ENCODE measurements at regions not wholly inside any gene's neighbourhood (a gene's known extent, or its start where the extent isn't known, plus 50 kb on each side); places are given as distances from the start of the nearest gene placed in this dataset.

GRCh38 chr15:87239582-87240230 lies 1016.8 kb downstream of the NTRK3 start:
- ChIA-PET CTCF (no interaction called here), POLR2A (no interaction called here)
- no peaks in the 10 kb centered on the region for H3K9me3 ChIP-seq (ENCODE audit: control insufficient read depth, insufficient read depth, low read depth, low read length)
- no peaks in the 10 kb centered on the region for H3K27me3 ChIP-seq (ENCODE audit: control insufficient read depth, insufficient read depth, low read length)
- BruUV-seq (replicated peaks), result no TSS peak
- H3K36me3 ChIP-seq (ENCODE audit: control insufficient read depth, insufficient read depth, low read length), result no peaks in the 10 kb centered on the region
- in situ Hi-C loops (cut with HindIII; ENCODE audit: low pct_unique_long_range_greater_than_20kb, low sequenced_read_pairs), result no loop called here
- intact Hi-C loops (cut with micrococcal nuclease; ENCODE audit: unreplicated experiment), result no loop called here
- no peak overlapping the region for H3K27ac ChIP-seq (ENCODE audit: low read length)
- H3K4me3 ChIP-seq (ENCODE audit: low read depth in 2 of 2, low read length in 2 of 2), result no peak overlapping the region
- TF ChIP-seq SIN3A (IDR thresholded peaks at IDR 0.05; ENCODE audit: borderline replicate concordance, insufficient read depth, low read depth, low read length), result no peak
- TF ChIP-seq TCF7L2 (IDR thresholded peaks at IDR 0.05; ENCODE audit: low read depth, low read length), result no peak
- no peak for TF ChIP-seq CTCF (IDR thresholded peaks at IDR 0.05)
- TF ChIP-seq, protein P1, sequence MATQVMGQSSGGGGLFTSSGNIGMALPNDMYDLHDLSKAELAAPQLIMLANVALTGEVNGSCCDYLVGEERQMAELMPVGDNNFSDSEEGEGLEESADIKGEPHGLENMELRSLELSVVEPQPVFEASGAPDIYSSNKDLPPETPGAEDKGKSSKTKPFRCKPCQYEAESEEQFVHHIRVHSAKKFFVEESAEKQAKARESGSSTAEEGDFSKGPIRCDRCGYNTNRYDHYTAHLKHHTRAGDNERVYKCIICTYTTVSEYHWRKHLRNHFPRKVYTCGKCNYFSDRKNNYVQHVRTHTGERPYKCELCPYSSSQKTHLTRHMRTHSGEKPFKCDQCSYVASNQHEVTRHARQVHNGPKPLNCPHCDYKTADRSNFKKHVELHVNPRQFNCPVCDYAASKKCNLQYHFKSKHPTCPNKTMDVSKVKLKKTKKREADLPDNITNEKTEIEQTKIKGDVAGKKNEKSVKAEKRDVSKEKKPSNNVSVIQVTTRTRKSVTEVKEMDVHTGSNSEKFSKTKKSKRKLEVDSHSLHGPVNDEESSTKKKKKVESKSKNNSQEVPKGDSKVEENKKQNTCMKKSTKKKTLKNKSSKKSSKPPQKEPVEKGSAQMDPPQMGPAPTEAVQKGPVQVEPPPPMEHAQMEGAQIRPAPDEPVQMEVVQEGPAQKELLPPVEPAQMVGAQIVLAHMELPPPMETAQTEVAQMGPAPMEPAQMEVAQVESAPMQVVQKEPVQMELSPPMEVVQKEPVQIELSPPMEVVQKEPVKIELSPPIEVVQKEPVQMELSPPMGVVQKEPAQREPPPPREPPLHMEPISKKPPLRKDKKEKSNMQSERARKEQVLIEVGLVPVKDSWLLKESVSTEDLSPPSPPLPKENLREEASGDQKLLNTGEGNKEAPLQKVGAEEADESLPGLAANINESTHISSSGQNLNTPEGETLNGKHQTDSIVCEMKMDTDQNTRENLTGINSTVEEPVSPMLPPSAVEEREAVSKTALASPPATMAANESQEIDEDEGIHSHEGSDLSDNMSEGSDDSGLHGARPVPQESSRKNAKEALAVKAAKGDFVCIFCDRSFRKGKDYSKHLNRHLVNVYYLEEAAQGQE (IDR thresholded peaks at IDR 0.05; ENCODE audit: insufficient read depth in 1 of 2, low read depth in 2 of 2, low read length in 1 of 2), result no peak
- no peak for TF ChIP-seq POLR2AphosphoS5 (IDR thresholded peaks at IDR 0.05; ENCODE audit: low read depth, low read length)
- DNase-seq (ENCODE audit: low read depth, low spot score), result no peak
- ATAC-seq, result no peak
- no peaks in the 10 kb centered on the region for H3K4me1 ChIP-seq (ENCODE audit: control insufficient read depth, insufficient read depth, low read length)

- Histone ChIP-seq H3K27me3 (ENCODE audit: control insufficient read depth, insufficient read depth, low read length) (no peaks in the 10 kb centered on the region), H3K4me3 (ENCODE audit: low read depth in 2 of 2, low read length in 2 of 2) (no peak overlapping the region), H3K9me3 (ENCODE audit: control insufficient read depth, insufficient read depth, low read depth, low read length) (no peaks in the 10 kb centered on the region), H3K36me3 (ENCODE audit: control insufficient read depth, insufficient read depth, low read length) (no peaks in the 10 kb centered on the region), H3K4me1 (ENCODE audit: control insufficient read depth, insufficient read depth, low read length) (no peaks in the 10 kb centered on the region), H3K27ac (ENCODE audit: low read length) (no peak overlapping the region)
- intact Hi-C loops (cut with micrococcal nuclease; ENCODE audit: unreplicated experiment), result no loop called here
- DNase-seq (ENCODE audit: low read depth, low spot score) (no peak), ATAC-seq (no peak)
- ChIA-PET CTCF (no interaction called here), POLR2A (no interaction called here)
- in situ Hi-C loops (cut with HindIII; ENCODE audit: low pct_unique_long_range_greater_than_20kb, low sequenced_read_pairs), result no loop called here
- no peak for TF ChIP-seq TCF7L2 (IDR thresholded peaks at IDR 0.05; ENCODE audit: low read depth, low read length)
- no peak for TF ChIP-seq SIN3A (IDR thresholded peaks at IDR 0.05; ENCODE audit: borderline replicate concordance, insufficient read depth, low read depth, low read length)
- no peak for TF ChIP-seq POLR2AphosphoS5 (IDR thresholded peaks at IDR 0.05; ENCODE audit: low read depth, low read length)
- TF ChIP-seq, protein P1 (IDR thresholded peaks at IDR 0.05; ENCODE audit: insufficient read depth in 1 of 2, low read depth in 2 of 2, low read length in 1 of 2), result no peak
- no peak for TF ChIP-seq CTCF (IDR thresholded peaks at IDR 0.05)
- BruUV-seq (replicated peaks), result no TSS peak
These were observed 1018.0 kb downstream of the NTRK3 start for GRCh38 chr15:87238451-87239068.
